Adrenal gland (tissue), 5 donors: ENCODE measurements at regions not wholly inside any gene's neighbourhood (a gene's known extent, or its start where the extent isn't known, plus 50 kb on each side); places are given as distances from the start of the nearest gene placed in this dataset.

Experiments used
- CTCF ChIP-seq, 6 experiments: fragments of 450-650 bp in 4 of 6; fragments of 200-600 bp in 2 of 6; sonication (generic) in 1 of 6; IDR thresholded peaks; 1 replicate in 5 of 6; 2 replicates in 1 of 6; pipeline versions ENCODE4 v1.5.1 to v1.8.0; 2016 to 2021; ENCODE audit warnings: antibody characterized with exemption in 6 of 6, mild to moderate bottlenecking in 2 of 6, moderate library complexity in 1 of 6
- POLR2A ChIP-seq, 2 donors: fragments of 450-650 bp; IDR thresholded peaks; one replicate each; pipeline ENCODE4 v1.6.1; 2017; ENCODE audit warnings: antibody characterized with exemption in 2 of 2, mild to moderate bottlenecking in 2 of 2, moderate library complexity in 1 of 2
- donor health status: DM: no; HTN: no; CAD: no.

- TF ChIP-seq CTCF (IDR thresholded peaks at IDR 0.05) (no peak), POLR2A (IDR thresholded peaks at IDR 0.05) (no peak)
Observed at GRCh38 chr4:159778298-159778697, 675.4 kb downstream of the RAPGEF2 start.
